Activated naive CD8-positive, alpha-beta T cell treated with anti-CD3 and anti-CD28 coated beads, Interleukin-2, amount 10 ng/mL, durations not matched to agents 7 days and 5 days (primary cell): ENCODE measurements at regions not wholly inside any gene's neighbourhood (a gene's known extent, or its start where the extent isn't known, plus 50 kb on each side); places are given as distances from the start of the nearest gene placed in this dataset.

Source experiments
- ATAC-seq: fragments of 150-1000 bp; cut with Tn5 transposase; one replicate; pipeline ENCODE4 v1.10.0; 2021; ENCODE audit warnings: low read depth, moderate library complexity
- POLR2A ChIA-PET: fragments of 350-600 bp; sonication (Branson Sonifier 250); formaldehyde crosslinking; loops from one replicate; lab custom pipeline; 2021; ENCODE audit warnings: antibody characterized with exemption; lab: Charles Lee
- DNase-seq: peaks from one replicate; pipeline ENCODE4 v3.0.0; 2021
- H3K27ac Mint-ChIP-seq: one replicate; pipeline ENCODE4 v1.8.0; 2022; ENCODE audit warnings: mild to moderate bottlenecking, mixed read lengths
- H3K27me3 Mint-ChIP-seq: one replicate; pipeline ENCODE4 v1.8.0; 2022; ENCODE audit warnings: mild to moderate bottlenecking, moderate library complexity, mixed read lengths
- H3K36me3 Mint-ChIP-seq: one replicate; pipeline ENCODE4 v1.8.0; 2021; ENCODE audit warnings: mild to moderate bottlenecking, mixed read lengths
- H3K4me1 Mint-ChIP-seq: one replicate; pipeline ENCODE4 v1.8.0; 2021; ENCODE audit warnings: mixed read lengths
- H3K4me3 Mint-ChIP-seq: one replicate; pipeline ENCODE4 v1.8.0; 2022; ENCODE audit warnings: mild to moderate bottlenecking, moderate library complexity, mixed read lengths
- H3K9me3 Mint-ChIP-seq: one replicate; pipeline ENCODE4 v1.8.0; 2021; ENCODE audit warnings: mixed read lengths

- H3K4me3 Mint-ChIP-seq = no peak overlapping the region
- no peaks in the 10 kb centered on the region for H3K36me3 Mint-ChIP-seq
- H3K4me1 Mint-ChIP-seq = no peaks in the 10 kb centered on the region
- DNase-seq (no peak), ATAC-seq (no peak)
- peaks cover 2% of the 10 kb centered on the region for H3K9me3 Mint-ChIP-seq
- POLR2A ChIA-PET = no interaction called here
- H3K27me3 Mint-ChIP-seq = no peaks in the 10 kb centered on the region
- H3K27ac Mint-ChIP-seq = no peak overlapping the region
These were observed 1202.3 kb downstream of the UQCRFS1 start for GRCh38 chr19:28010656-28011055.

GRCh38 chr19:28009696-28010095 lies 1203.3 kb downstream of the UQCRFS1 start:
- POLR2A ChIA-PET = no interaction called here
- H3K9me3 Mint-ChIP-seq = peaks cover 2% of the 10 kb centered on the region
- H3K36me3 Mint-ChIP-seq = no peaks in the 10 kb centered on the region
- H3K4me3 Mint-ChIP-seq = no peak overlapping the region
- no peak for ATAC-seq
- H3K27me3 Mint-ChIP-seq = no peaks in the 10 kb centered on the region
- no peaks in the 10 kb centered on the region for H3K4me1 Mint-ChIP-seq
- H3K27ac Mint-ChIP-seq = no peak overlapping the region
- no peak for DNase-seq

- Mint-ChIP-seq H3K27ac (no peak overlapping the region), H3K9me3 (peaks cover 2% of the 10 kb centered on the region), H3K4me3 (no peak overlapping the region), H3K4me1 (no peaks in the 10 kb centered on the region), H3K27me3 (no peaks in the 10 kb centered on the region), H3K36me3 (no peaks in the 10 kb centered on the region)
- no peak for DNase-seq
- ATAC-seq = no peak
- POLR2A ChIA-PET = no interaction called here
These were observed 1204.3 kb downstream of the UQCRFS1 start for GRCh38 chr19:28008695-28009094.

- Mint-ChIP-seq H3K27ac (no peak overlapping the region), H3K36me3 (no peaks in the 10 kb centered on the region), H3K4me3 (no peak overlapping the region), H3K4me1 (no peaks in the 10 kb centered on the region), H3K9me3 (peaks cover 8% of the 10 kb centered on the region), H3K27me3 (no peaks in the 10 kb centered on the region)
- ATAC-seq = no peak
- POLR2A ChIA-PET = no interaction called here
- no peak for DNase-seq
These were observed 1209.4 kb downstream of the UQCRFS1 start for GRCh38 chr19:28003543-28003942.

GRCh38 chr19:27997069-27997468 lies 1215.9 kb downstream of the UQCRFS1 start:
- H3K4me1 Mint-ChIP-seq = no peaks in the 10 kb centered on the region
- ATAC-seq = no peak
- H3K27me3 Mint-ChIP-seq = no peaks in the 10 kb centered on the region
- no peaks in the 10 kb centered on the region for H3K36me3 Mint-ChIP-seq
- no peak overlapping the region for H3K27ac Mint-ChIP-seq
- H3K4me3 Mint-ChIP-seq = no peak overlapping the region
- POLR2A ChIA-PET = no interaction called here
- no peak for DNase-seq
- peaks cover 9% of the 10 kb centered on the region for H3K9me3 Mint-ChIP-seq

GRCh38 chr19:27993619-27994570 lies 1219.1 kb downstream of the UQCRFS1 start:
- no peak for DNase-seq
- H3K4me1 Mint-ChIP-seq = no peaks in the 10 kb centered on the region
- peaks cover 4% of the 10 kb centered on the region for H3K9me3 Mint-ChIP-seq
- ATAC-seq = no peak
- H3K4me3 Mint-ChIP-seq = no peak overlapping the region
- no peaks in the 10 kb centered on the region for H3K27me3 Mint-ChIP-seq
- POLR2A ChIA-PET = no interaction called here
- no peaks in the 10 kb centered on the region for H3K36me3 Mint-ChIP-seq
- no peak overlapping the region for H3K27ac Mint-ChIP-seq

- ATAC-seq (no peak), DNase-seq (no peak)
- POLR2A ChIA-PET = no interaction called here
- H3K9me3 Mint-ChIP-seq = no peaks in the 10 kb centered on the region
- no peaks in the 10 kb centered on the region for H3K36me3 Mint-ChIP-seq
- no peaks in the 10 kb centered on the region for H3K27me3 Mint-ChIP-seq
- no peak overlapping the region for H3K4me3 Mint-ChIP-seq
- H3K27ac Mint-ChIP-seq = no peak overlapping the region
- no peaks in the 10 kb centered on the region for H3K4me1 Mint-ChIP-seq
These were observed 1226.7 kb downstream of the UQCRFS1 start for GRCh38 chr19:27986299-27986698.

GRCh38 chr19:27975419-27976005 lies 1237.4 kb downstream of the UQCRFS1 start:
- no peak for ATAC-seq
- POLR2A ChIA-PET = no interaction called here
- no peaks in the 10 kb centered on the region for H3K9me3 Mint-ChIP-seq

GRCh38 chr19:27974082-27974513 lies 1238.9 kb downstream of the UQCRFS1 start:
- ATAC-seq (no peak), DNase-seq (no peak)
- Mint-ChIP-seq H3K9me3 (no peaks in the 10 kb centered on the region), H3K4me1 (no peaks in the 10 kb centered on the region), H3K27me3 (no peaks in the 10 kb centered on the region), H3K27ac (no peak overlapping the region), H3K4me3 (no peak overlapping the region), H3K36me3 (no peaks in the 10 kb centered on the region)
- POLR2A ChIA-PET = no interaction called here

More at GRCh38 chr19:27975419-27976005, 1237.4 kb downstream of the UQCRFS1 start:
- H3K4me1 Mint-ChIP-seq = no peaks in the 10 kb centered on the region
- no peaks in the 10 kb centered on the region for H3K36me3 Mint-ChIP-seq
- DNase-seq = no peak
- no peak overlapping the region for H3K4me3 Mint-ChIP-seq
- H3K27me3 Mint-ChIP-seq = no peaks in the 10 kb centered on the region
- no peak overlapping the region for H3K27ac Mint-ChIP-seq

- H3K27me3 Mint-ChIP-seq = no peaks in the 10 kb centered on the region
- H3K27ac Mint-ChIP-seq = no peak overlapping the region
- POLR2A ChIA-PET = no interaction called here
These were observed 1240.5 kb downstream of the UQCRFS1 start for GRCh38 chr19:27972291-27973040.

GRCh38 chr19:27971869-27972268 lies 1241.1 kb downstream of the UQCRFS1 start:
- Mint-ChIP-seq H3K4me3 (no peak overlapping the region), H3K27me3 (no peaks in the 10 kb centered on the region), H3K36me3 (no peaks in the 10 kb centered on the region), H3K4me1 (no peaks in the 10 kb centered on the region), H3K27ac (no peak overlapping the region), H3K9me3 (no peaks in the 10 kb centered on the region)
- POLR2A ChIA-PET = no interaction called here
- DNase-seq (no peak), ATAC-seq (no peak)

More at GRCh38 chr19:27972291-27973040, 1240.5 kb downstream of the UQCRFS1 start:
- no peak overlapping the region for H3K4me3 Mint-ChIP-seq
- no peaks in the 10 kb centered on the region for H3K4me1 Mint-ChIP-seq
- ATAC-seq = no peak
- no peaks in the 10 kb centered on the region for H3K36me3 Mint-ChIP-seq
- no peaks in the 10 kb centered on the region for H3K9me3 Mint-ChIP-seq
- no peak for DNase-seq

GRCh38 chr19:27971071-27971470 lies 1241.9 kb downstream of the UQCRFS1 start:
- DNase-seq (no peak), ATAC-seq (no peak)
- H3K27ac Mint-ChIP-seq = no peak overlapping the region
- no peaks in the 10 kb centered on the region for H3K9me3 Mint-ChIP-seq
- no peaks in the 10 kb centered on the region for H3K36me3 Mint-ChIP-seq
- H3K4me3 Mint-ChIP-seq = no peak overlapping the region
- no peaks in the 10 kb centered on the region for H3K4me1 Mint-ChIP-seq
- POLR2A ChIA-PET = no interaction called here
- H3K27me3 Mint-ChIP-seq = no peaks in the 10 kb centered on the region

- Mint-ChIP-seq H3K9me3 (no peaks in the 10 kb centered on the region), H3K27me3 (no peaks in the 10 kb centered on the region), H3K27ac (no peak overlapping the region), H3K36me3 (no peaks in the 10 kb centered on the region), H3K4me3 (no peak overlapping the region), H3K4me1 (no peaks in the 10 kb centered on the region)
- no peak for ATAC-seq
- POLR2A ChIA-PET = no interaction called here
- DNase-seq = no peak
These were observed 1246.5 kb downstream of the UQCRFS1 start for GRCh38 chr19:27966390-27966816.
